ENCODE measurements at regions not wholly inside any gene's neighbourhood (a gene's known extent, or its start where the extent isn't known, plus 50 kb on each side); places are given as distances from the start of the nearest gene placed in this dataset.

DNA sequence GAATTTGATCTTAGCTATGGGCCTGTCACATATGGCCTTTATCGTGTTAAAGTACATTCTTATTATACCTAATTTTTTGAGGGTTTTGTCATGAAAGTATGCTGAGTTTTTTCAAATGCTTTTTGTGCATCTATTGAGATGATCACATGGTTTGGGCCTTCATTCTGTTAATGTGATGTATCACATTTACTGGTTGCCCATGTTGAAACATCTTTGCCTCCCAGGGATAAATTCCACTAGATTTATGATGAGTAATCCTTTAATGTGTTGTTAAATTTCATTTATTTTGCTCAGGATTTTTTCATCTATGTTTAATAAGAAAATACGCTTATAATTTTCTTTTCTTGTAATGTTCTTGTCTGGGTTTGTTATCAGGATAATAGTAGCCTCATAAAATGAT lies 442.0 kb downstream of the MDFIC start:
- TF ChIP-seq, protein P1, sequence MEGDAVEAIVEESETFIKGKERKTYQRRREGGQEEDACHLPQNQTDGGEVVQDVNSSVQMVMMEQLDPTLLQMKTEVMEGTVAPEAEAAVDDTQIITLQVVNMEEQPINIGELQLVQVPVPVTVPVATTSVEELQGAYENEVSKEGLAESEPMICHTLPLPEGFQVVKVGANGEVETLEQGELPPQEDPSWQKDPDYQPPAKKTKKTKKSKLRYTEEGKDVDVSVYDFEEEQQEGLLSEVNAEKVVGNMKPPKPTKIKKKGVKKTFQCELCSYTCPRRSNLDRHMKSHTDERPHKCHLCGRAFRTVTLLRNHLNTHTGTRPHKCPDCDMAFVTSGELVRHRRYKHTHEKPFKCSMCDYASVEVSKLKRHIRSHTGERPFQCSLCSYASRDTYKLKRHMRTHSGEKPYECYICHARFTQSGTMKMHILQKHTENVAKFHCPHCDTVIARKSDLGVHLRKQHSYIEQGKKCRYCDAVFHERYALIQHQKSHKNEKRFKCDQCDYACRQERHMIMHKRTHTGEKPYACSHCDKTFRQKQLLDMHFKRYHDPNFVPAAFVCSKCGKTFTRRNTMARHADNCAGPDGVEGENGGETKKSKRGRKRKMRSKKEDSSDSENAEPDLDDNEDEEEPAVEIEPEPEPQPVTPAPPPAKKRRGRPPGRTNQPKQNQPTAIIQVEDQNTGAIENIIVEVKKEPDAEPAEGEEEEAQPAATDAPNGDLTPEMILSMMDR (IDR thresholded peaks at IDR 0.05), result no peak
- no peak for TF ChIP-seq POLR2A (IDR thresholded peaks at IDR 0.05)
